GM19043 (cell line): ENCODE measurements at regions not wholly inside any gene's neighbourhood (a gene's known extent, or its start where the extent isn't known, plus 50 kb on each side); places are given as distances from the start of the nearest gene placed in this dataset.

ENCODE experiments used
- ATAC-seq: cut with Tn5 transposase; IDR thresholded peaks from one replicate; pipeline ENCODE4 v1.9.1; 2021; ENCODE audit warnings: low read depth; ENCODE audit not compliant: unreplicated experiment

DNA sequence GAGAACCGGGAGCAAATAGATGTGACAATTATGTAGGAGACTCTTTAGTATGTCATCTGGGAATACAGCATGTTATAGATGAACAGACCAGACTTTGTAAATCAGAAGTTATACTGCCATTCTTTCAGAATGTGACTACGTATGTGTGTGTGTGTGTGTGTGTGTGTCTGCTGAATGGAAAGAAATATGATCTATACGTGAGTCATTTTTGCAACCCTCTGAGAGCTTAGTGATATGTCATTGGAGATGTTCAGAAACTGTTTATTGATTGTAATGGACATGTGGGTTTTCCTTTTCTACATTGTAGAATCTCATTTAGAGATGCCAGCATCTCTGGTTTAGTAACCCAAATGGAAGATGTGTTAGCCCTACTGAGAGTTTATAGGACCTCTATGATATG, 731.5 kb downstream of the TLE1 start:
- no peak for ATAC-seq

DNA sequence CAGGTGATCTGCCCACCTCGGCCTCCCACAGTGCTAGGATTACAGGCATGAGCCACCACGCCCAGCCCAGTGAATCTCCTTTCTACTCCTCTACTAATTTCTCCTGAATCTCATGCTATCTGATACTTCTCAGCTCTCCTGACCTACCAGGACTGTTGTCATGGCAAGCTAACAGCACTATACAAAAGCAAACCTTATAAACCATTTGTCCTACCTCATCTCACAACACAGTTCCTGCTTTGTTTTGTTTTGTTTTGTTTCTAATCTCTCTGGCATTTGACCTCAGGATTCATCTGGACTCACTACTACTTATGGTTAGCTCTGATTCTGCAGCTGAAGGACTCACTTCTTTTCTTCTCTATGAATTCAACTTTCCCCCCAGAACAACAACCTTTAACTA, 734.8 kb downstream of the TLE1 start:
- ATAC-seq, result no peak

DNA sequence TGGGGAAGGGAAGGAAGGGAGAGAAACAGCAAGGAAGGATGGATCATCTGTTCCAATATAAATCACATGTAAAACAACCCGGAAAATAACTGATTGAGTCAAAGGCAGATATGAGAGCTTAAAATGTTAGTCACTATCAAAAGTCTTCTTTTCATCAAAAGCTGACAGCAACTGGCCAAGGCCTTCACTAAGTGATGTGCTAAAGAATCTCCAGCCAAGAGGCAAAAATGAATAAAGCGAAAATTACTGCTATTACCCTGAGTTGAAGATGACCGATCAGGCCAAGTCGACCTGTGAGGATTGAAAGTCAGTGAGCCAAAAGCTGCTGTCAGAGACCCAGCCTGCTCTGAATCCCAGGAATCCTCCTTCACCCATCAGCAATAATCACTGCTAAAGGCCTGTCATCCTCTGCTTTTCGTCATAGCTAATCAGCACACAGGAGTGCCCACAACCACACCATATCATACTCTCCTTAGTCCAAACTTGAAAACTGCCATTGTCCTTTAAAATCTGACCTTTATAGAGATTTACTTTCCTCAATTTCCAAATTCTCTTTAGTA, 736.9 kb downstream of the TLE1 start:
- no peak for ATAC-seq

- no peak for ATAC-seq
Measured at GRCh38 chr9:80951675-80952074, 737.7 kb downstream of the TLE1 start.

GRCh38 chr9:80948876-80949275, 740.5 kb downstream of the TLE1 start:
- no peak for ATAC-seq

- no peak for ATAC-seq
Measured at GRCh38 chr9:80948066-80948465, 741.3 kb downstream of the TLE1 start.

DNA sequence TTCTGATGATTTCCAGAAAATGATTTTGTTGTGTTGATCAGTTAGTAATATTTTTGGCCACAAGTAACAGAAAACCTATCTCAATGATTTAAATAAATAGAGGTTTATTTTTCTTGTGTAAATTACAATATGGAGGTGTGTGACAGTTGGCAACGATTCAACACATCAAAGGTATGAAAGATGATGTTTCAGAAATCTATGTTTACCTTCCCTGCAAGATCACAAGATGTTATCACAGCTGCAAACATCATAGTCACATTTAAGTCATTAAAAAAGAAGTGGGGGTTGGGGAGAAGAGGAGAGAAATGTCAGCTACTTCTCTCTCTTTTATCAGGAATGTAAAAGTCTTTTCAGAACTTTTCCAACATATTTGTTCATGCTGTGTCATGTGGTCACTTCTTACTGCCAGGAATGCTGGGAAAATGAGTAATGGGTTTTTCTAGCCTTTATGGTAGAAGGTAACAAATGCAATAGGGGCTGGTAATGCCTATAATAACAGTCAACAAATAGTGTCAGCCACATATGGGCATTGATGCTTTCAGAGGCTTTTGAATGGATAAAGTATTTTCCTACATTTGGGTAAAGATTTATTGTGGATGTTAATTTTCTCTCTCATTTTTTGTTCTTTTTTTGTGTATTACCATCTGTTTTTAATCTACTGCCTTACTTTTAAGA, 742.7 kb downstream of the TLE1 start:
- no peak for ATAC-seq

- ATAC-seq, result no peak
Measured at GRCh38 chr9:80945436-80945835, 743.9 kb downstream of the TLE1 start.

DNA sequence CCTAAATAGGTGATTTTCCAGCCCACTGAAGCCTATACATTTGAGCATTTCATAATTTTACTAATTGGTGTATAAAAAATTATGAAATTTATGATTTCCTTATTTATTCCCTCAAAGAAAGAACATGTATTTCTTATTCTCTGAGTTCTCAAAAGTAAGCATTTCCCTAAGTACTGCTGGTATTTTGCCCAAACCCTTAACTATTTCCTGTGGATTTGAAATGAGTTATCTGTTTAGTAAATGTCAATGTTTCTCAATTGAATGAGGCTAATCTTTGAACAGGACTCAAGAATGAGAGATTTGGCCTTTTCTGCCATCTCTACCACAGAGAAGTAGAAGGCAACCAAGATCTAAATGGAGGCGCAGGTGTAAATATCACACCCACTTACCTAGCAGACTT, 751.7 kb downstream of the TLE1 start:
- ATAC-seq, result no peak

GRCh38 chr9:80934095-80934494, 755.3 kb downstream of the TLE1 start:
- ATAC-seq, result no peak

GRCh38 chr9:80932947-80933780, 756.2 kb downstream of the TLE1 start:
- ATAC-seq, result no peak

GRCh38 chr9:80932181-80932580, 757.2 kb downstream of the TLE1 start:
- no peak for ATAC-seq

DNA sequence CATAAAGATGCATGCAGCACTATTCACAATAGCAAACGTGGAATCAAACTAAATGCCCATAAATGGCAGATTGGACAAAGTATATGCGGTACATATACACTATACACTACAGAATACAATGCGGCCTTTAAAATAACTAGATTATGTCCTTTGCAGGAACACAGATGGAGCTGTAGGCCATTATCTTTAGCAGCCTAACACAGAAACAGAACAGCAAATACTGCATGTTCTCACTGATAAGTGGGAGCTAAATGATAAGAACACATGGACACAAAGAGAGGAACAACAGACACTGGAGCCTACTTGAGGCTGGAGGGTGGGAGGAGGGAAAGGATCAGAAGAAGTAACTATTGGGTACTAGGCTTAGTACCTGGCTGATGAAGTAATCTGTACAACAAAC, 758.2 kb downstream of the TLE1 start:
- no peak for ATAC-seq

DNA sequence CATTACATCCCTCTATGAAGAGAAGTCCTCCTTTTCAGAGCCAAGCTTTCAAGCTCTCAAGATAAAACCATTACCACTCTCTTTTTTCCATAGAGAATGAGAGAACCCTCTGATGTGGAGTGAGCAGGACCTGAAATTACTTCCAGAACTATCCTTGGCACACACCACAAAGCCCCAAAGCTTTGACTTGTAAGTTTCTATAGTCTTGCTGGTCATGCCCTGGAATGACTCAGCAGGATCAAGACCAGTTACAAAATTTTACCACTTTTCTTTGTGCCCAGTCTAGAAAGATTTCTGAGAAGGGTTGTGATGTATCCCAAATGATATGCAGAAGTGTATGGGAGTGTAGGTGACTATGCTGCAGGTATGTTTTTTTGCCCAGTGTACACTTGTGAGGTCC, 760.6 kb downstream of the TLE1 start:
- ATAC-seq, result no peak

- no peak for ATAC-seq
Measured at GRCh38 chr9:80926611-80927010, 762.7 kb downstream of the TLE1 start.

DNA sequence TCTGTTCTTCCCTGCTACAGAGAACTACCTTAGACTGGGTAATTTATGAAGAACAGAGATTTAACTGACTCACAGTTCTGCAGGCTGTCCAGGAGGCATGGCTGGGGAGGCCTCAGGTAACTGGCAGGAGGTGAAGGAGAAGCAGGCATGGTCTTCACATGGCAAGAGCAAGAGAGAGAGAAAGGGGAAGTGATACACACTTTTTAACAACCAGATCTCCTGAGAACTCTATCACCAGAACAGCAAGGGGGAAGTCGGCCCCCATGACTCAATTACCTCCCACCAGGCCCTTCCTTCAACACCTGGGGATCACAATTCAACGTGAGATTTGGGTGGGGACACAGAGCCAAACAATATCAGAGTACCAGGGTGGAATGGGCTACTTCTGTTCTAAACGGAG, 766.8 kb downstream of the TLE1 start:
- no peak for ATAC-seq

DNA sequence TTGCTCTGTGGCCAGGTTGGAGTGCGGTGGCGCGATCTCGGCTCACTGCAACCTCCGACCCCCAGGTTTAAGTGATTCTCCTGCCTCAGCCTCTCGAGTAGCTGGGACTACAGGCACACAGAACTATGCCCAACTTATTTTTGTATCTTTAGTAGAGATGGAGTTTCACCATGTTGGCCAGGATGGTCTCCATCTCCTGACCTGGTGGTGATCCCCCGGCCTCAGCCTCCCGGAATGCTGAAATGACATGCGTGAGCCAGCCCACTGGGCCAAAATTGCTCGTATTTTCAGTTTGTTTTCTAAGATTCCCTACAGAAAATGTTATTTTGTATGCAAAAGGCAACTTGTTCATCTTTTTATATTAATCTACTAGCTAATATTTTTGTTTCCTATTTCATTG, 782.6 kb downstream of the TLE1 start:
- no peak for ATAC-seq

DNA sequence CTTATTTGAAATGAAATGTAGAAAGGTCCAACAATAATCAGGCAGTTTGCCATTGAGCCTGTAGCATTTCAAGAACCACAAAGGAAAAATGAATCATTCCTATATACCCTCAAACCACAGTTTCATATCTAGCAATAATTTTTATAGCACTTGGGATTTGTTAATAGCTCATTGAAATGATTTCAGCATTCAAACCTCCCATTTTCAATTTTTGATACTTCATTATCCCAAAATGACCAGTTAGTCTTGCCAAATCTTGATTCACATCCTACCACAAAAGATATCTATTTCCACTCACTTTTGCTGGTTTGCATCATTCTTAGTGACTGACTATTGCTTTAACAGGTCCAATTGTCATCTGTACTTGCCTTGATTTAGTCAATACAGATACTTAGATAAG, 790.1 kb downstream of the TLE1 start:
- ATAC-seq, result no peak

DNA sequence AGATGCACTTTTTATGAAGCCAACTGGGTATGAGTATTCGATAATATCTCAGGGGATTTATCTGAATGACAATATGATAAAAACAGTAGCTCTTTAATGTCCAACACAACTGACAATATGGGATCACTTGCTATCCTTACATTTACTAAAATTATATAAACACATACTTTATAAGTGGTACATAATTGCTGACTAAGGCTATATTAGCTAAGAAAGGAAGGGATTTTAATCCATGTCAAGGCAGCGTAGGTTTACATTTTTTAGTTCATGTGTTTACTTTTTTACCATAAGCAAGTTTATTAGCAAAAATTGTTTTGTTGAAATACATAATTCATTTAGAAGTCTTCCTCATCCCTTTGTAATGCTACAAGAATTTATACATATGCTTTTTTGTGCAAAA, 796.2 kb downstream of the TLE1 start:
- ATAC-seq, result no peak

DNA sequence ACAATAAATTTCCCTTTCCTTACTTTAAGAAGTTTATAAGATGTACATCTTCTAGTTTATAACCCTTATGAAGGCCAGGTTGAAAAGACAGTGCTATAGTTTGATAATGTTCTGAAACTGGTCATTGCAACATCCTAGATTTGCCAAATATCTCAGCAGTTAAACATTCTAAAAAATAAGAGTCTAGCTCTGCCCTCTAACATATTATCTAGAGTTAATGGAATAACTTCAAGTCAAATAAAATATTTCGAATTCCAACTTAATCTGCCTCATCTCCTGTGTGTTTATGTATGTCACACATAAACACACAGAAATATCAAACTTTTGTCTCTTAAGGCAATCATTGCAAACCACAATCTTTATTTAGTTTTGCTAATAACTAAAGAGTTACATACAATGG, 796.6 kb downstream of the TLE1 start:
- no peak for ATAC-seq

GRCh38 chr9:80890124-80890523, 799.2 kb downstream of the TLE1 start:
- no peak for ATAC-seq

DNA sequence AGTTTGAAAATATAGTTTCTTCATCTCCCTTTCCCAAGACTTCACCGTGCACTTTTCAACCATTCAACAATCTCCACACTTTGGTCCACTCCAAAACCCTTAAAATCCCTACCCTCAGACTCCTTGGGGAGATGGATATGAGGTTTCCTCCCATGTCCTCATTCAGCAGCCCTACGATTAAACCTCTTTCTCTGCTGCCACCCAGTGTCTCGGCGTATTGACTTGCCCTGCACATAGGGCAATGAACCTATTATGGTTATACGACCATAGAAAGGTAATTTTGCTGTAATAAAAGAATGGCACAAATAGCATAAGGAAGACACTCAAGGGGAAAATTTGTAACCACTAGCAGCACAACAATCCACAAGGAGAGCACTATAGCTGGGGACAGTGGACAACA, 803.5 kb downstream of the TLE1 start:
- ATAC-seq, result no peak
